ENCODE measurements at regions not wholly inside any gene's neighbourhood (a gene's known extent, or its start where the extent isn't known, plus 50 kb on each side); places are given as distances from the start of the nearest gene placed in this dataset.

DNA sequence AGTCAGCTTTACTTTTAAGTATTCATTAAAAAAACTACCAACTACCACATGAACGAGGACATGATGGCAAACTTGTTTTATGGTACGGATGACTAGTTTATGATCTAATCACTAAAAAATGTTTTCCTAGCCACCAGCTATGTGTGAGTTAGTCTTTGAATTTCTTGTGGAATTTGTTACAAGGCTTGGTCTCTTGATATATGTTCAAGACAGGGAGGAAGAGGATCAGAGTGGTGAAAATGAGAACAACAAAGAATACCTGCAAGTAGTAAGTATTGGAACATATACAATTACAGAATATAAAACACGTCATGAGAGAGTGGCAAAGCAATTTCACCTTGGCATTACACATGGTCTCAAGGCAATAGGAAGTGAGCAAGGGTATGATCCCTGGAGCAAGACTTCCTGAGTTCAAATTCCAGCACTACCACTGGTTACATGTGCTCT is 548.6 kb upstream of the TLE4 start:
- Histone ChIP-seq H3K4me2 (no peak overlapping the region), H3K27me3 (no peaks in the 10 kb centered on the region), H3K79me2 (ENCODE audit: low read depth) (no peaks in the 10 kb centered on the region), H4K20me1 (ENCODE audit: low read depth) (no peaks in the 10 kb centered on the region), H3K9me3 (ENCODE audit: low read depth) (no peaks in the 10 kb centered on the region), H3K4me3 (no peak overlapping the region), H3K27ac (no peak overlapping the region), H2AFZ (replicated peaks) (no peak overlapping the region), H3K4me1 (peaks cover 3% of the 10 kb centered on the region), H3K36me3 (no peaks in the 10 kb centered on the region), H3K9ac (no peak overlapping the region), H3F3A (ENCODE audit: low read depth) (no peaks in the 10 kb centered on the region)
- no peak overlapping the region for H3K27ac Mint-ChIP-seq
- no peak overlapping the region for H3K4me3 Mint-ChIP-seq
- no peaks in the 10 kb centered on the region for H3K36me3 Mint-ChIP-seq
- no peaks in the 10 kb centered on the region for H3K4me1 Mint-ChIP-seq
- no peaks in the 10 kb centered on the region for H3K27me3 Mint-ChIP-seq (ENCODE audit: insufficient read depth, low read depth)
- TF ChIP-seq, protein P1, sequence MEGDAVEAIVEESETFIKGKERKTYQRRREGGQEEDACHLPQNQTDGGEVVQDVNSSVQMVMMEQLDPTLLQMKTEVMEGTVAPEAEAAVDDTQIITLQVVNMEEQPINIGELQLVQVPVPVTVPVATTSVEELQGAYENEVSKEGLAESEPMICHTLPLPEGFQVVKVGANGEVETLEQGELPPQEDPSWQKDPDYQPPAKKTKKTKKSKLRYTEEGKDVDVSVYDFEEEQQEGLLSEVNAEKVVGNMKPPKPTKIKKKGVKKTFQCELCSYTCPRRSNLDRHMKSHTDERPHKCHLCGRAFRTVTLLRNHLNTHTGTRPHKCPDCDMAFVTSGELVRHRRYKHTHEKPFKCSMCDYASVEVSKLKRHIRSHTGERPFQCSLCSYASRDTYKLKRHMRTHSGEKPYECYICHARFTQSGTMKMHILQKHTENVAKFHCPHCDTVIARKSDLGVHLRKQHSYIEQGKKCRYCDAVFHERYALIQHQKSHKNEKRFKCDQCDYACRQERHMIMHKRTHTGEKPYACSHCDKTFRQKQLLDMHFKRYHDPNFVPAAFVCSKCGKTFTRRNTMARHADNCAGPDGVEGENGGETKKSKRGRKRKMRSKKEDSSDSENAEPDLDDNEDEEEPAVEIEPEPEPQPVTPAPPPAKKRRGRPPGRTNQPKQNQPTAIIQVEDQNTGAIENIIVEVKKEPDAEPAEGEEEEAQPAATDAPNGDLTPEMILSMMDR (IDR thresholded peaks at IDR 0.05): no peak
- TF ChIP-seq EZH2phosphoT487 (IDR thresholded peaks at IDR 0.05) (no peak), EZH2 (IDR thresholded peaks at IDR 0.05) (no peak)
- H3K9me3 Mint-ChIP-seq: no peaks in the 10 kb centered on the region
- no peak for DNase-seq (ENCODE audit: low spot score)

DNA sequence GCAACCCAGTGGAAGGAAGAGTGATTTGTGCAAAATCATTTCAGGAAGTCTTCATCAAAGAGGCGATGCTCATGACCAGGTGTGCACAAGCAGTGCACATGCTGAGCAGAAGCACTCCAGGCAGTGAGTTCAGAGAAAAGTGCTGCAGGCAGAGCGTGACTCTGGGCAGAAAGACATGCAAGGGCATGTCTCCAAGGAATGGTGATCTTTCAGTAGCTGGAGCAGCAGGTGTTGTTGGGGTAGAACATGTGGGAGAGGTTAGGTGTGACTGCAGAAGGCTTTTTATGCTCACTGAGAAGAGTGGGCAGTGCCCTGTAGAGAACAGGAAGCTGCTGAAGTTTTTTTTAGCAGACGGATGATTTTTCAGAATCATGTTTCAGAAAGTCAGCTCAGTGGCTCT is 545.4 kb upstream of the TLE4 start:
- no peaks in the 10 kb centered on the region for H3K27me3 ChIP-seq
- no peaks in the 10 kb centered on the region for H4K20me1 ChIP-seq (ENCODE audit: low read depth)
- H3F3A ChIP-seq (ENCODE audit: low read depth): no peaks in the 10 kb centered on the region
- Mint-ChIP-seq H3K27me3 (ENCODE audit: insufficient read depth, low read depth) (no peaks in the 10 kb centered on the region), H3K4me3 (no peak overlapping the region), H3K4me1 (no peaks in the 10 kb centered on the region), H3K9me3 (no peaks in the 10 kb centered on the region), H3K27ac (no peak overlapping the region), H3K36me3 (no peaks in the 10 kb centered on the region)
- peak overlapping the region; percentile 54 for H2AFZ ChIP-seq (replicated peaks)
- no peaks in the 10 kb centered on the region for H3K36me3 ChIP-seq
- H3K27ac ChIP-seq: no peak overlapping the region
- DNase-seq (ENCODE audit: low spot score): no peak
- H3K4me3 ChIP-seq: no peak overlapping the region
- H3K79me2 ChIP-seq (ENCODE audit: low read depth): no peaks in the 10 kb centered on the region
- peaks cover 3% of the 10 kb centered on the region for H3K4me1 ChIP-seq
- H3K9ac ChIP-seq: no peak overlapping the region
- no peaks in the 10 kb centered on the region for H3K9me3 ChIP-seq (ENCODE audit: low read depth)
- no peak overlapping the region for H3K4me2 ChIP-seq
- TF ChIP-seq, protein P1 (IDR thresholded peaks at IDR 0.05): no peak
- TF ChIP-seq EZH2phosphoT487 (IDR thresholded peaks at IDR 0.05) (no peak), EZH2 (IDR thresholded peaks at IDR 0.05) (no peak)

DNA sequence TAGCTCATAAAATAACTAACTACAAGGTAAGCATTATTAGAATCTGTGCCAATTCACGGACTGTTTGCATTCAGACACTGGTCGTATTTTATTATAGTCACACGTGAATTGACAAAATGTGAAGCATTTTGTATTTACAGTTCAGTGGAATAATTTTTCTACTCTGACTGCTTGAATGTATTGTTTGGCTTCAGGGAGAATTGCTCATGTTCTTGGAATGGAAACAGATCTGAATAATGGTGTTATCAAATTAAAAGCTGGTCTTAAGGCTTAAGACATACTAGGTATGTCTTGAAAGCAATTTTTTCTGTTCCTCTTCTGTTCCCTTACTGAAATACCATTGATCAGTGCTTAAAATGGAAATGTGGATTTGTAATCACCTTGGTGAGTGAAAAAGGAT is 543.7 kb upstream of the TLE4 start:
- H3K27ac Mint-ChIP-seq: no peak overlapping the region
- Histone ChIP-seq H3K27ac (no peak overlapping the region), H3K9me3 (ENCODE audit: low read depth) (no peaks in the 10 kb centered on the region), H3K27me3 (no peaks in the 10 kb centered on the region), H3K4me2 (no peak overlapping the region), H3K9ac (no peak overlapping the region), H3K4me1 (peaks cover 3% of the 10 kb centered on the region), H4K20me1 (ENCODE audit: low read depth) (no peaks in the 10 kb centered on the region), H3K36me3 (no peaks in the 10 kb centered on the region), H3K4me3 (no peak overlapping the region), H2AFZ (replicated peaks) (no peak overlapping the region), H3F3A (ENCODE audit: low read depth) (no peaks in the 10 kb centered on the region), H3K79me2 (ENCODE audit: low read depth) (no peaks in the 10 kb centered on the region)
- no peak for DNase-seq (ENCODE audit: low spot score)
- H3K27me3 Mint-ChIP-seq (ENCODE audit: insufficient read depth, low read depth): no peaks in the 10 kb centered on the region
- TF ChIP-seq, protein P1 (IDR thresholded peaks at IDR 0.05): no peak
- TF ChIP-seq EZH2phosphoT487 (IDR thresholded peaks at IDR 0.05) (no peak), EZH2 (IDR thresholded peaks at IDR 0.05) (no peak)
- no peaks in the 10 kb centered on the region for H3K36me3 Mint-ChIP-seq
- H3K4me1 Mint-ChIP-seq: no peaks in the 10 kb centered on the region
- no peak overlapping the region for H3K4me3 Mint-ChIP-seq
- H3K9me3 Mint-ChIP-seq: no peaks in the 10 kb centered on the region
